Fibroblast of mammary gland (primary cell): ENCODE measurements at regions not wholly inside any gene's neighbourhood (a gene's known extent, or its start where the extent isn't known, plus 50 kb on each side); places are given as distances from the start of the nearest gene placed in this dataset.

Source experiments
- DNase-seq: peaks from one replicate; pipeline ENCODE4 v3.0.0-alpha.2; 2010; ENCODE audit warnings: low read depth
- H3K4me3 ChIP-seq: 2 replicates; pipeline ENCODE4 v1.5.1; 2011; ENCODE audit warnings: low read depth, mild to moderate bottlenecking, low read length, moderate library complexity; ENCODE audit not compliant: control insufficient read depth
- TF ChIP-seq, protein P1 (sequence below): conservative IDR thresholded peaks from 2 replicates; pipeline ENCODE4 v1.5.1; 2011; ENCODE audit warnings: low read depth, low read length, inconsistent platforms; ENCODE audit not compliant: control insufficient read depth, insufficient read depth

DNA sequence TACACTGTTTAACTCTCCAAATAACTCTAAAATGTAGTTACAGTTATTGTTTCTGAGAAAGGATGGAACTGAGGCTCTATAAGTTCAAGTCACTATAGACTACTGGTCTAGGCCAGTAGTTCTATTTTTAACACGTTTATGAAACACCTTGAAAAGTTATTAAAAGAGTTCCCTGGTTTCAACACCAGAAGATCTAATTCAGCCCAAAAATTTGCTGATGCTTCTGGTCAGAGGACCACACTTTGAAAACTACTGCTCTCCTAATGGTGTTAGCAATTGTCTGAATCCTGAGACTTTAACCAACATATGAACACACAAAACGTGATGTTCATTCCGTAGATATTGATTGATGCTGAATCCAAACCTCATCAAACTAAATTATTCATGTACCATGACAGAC is 658.6 kb upstream of the STEAP1 start:
- no peak overlapping the region for H3K4me3 ChIP-seq
- no peak for DNase-seq
- TF ChIP-seq, protein P1, sequence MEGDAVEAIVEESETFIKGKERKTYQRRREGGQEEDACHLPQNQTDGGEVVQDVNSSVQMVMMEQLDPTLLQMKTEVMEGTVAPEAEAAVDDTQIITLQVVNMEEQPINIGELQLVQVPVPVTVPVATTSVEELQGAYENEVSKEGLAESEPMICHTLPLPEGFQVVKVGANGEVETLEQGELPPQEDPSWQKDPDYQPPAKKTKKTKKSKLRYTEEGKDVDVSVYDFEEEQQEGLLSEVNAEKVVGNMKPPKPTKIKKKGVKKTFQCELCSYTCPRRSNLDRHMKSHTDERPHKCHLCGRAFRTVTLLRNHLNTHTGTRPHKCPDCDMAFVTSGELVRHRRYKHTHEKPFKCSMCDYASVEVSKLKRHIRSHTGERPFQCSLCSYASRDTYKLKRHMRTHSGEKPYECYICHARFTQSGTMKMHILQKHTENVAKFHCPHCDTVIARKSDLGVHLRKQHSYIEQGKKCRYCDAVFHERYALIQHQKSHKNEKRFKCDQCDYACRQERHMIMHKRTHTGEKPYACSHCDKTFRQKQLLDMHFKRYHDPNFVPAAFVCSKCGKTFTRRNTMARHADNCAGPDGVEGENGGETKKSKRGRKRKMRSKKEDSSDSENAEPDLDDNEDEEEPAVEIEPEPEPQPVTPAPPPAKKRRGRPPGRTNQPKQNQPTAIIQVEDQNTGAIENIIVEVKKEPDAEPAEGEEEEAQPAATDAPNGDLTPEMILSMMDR, result no peak

DNA sequence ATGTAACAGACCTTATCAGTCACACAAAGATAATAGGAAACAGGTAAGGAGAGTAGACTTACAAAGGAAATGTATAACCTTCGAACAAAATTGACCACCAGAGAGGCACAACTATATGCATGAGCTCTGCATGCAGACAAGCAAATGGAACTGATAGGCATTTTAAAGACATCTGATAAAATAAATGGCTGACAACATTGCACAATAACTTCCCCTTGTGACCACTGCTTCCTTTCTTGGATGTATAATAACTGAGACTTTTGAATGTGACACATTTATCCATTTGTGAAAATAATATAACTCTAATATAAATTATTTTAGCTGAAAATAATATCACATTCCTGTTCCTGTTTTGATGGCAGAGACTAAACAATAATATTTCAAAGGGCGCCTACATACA is 654.2 kb upstream of the STEAP1 start:
- no peak overlapping the region for H3K4me3 ChIP-seq
- DNase-seq, result no peak
- TF ChIP-seq, protein P1, result no peak

DNA sequence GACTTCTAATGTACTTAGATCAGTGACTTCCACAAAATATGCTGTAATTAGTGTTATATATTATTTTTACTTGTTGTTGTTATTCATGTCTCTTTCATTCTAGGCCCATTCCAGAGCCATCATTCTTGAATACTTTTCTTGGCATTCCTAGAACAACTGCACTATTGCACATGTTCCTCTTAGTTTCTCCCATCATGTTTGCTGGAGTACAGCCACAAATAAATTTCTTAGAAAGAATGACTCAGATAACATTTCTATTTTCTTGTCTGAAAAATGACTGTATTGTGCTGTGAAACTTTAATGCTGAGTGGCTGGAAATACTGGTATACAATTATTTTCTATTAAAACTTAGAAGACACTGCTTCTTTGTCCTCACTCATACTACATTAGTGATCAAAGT is 651.0 kb upstream of the STEAP1 start:
- TF ChIP-seq, protein P1, result no peak
- H3K4me3 ChIP-seq, result no peak overlapping the region
- no peak for DNase-seq

DNA sequence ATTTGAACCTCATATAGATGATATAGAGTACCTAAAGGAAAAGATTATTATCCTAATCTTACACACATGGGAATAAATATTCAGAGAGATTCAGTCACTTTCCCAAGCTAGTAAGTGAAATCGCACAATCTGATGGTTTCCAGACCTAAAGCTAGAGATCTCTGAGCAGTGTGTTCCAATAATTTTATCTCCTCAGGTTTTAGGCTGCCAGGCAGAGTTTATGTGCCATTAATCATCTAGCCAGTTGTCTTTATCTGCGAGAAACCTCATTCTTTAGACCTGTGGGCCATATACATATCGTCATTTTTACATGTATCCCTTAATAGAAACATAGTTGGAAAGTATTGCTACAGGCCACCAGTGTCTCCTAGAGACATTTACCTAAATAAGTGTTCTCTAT is 647.2 kb upstream of the STEAP1 start:
- TF ChIP-seq, protein P1, result no peak
- DNase-seq, result no peak
- no peak overlapping the region for H3K4me3 ChIP-seq

DNA sequence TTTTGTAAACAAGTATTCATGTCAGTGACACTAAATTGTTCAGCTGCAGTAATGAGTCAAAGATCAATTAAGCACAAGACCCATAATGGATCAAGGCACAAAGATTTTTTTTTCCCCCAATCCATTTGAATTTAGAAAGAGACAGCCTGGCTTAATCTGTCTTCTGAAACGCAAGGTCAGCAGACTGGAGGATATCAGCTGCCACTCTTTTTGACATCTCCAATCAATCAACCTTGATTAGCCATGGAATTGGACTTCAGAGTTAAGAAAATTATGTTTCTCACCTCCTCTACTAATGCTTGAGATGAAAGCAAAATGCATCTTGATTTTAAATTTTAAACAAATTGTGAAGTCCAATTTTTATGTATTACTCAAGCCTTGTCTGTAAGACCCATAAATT is 642.4 kb upstream of the STEAP1 start:
- TF ChIP-seq, protein P1, result no peak
- no peak for DNase-seq
- H3K4me3 ChIP-seq, result no peak overlapping the region

DNA sequence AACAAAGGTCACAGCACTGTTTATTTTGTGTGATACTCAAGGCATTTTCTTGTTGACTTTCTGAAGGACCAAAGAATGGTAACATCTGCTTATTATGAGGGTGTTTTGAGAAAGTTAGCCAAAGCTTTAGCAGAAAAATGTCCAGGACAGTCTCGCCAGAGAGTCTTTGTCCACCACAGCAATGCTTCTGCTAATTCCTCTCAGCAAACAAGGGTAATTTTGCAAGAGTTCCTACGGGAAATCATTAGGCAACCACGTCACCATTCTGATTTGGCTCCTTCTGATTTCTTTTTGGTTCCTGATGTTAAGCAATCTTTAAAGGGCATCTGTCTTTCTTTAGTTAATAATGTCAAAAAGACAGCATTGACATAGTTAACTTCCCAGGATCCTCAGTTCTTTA is 639.3 kb upstream of the STEAP1 start:
- DNase-seq, result peak; percentile 0
- TF ChIP-seq, protein P1, result no peak
- no peak overlapping the region for H3K4me3 ChIP-seq

DNA sequence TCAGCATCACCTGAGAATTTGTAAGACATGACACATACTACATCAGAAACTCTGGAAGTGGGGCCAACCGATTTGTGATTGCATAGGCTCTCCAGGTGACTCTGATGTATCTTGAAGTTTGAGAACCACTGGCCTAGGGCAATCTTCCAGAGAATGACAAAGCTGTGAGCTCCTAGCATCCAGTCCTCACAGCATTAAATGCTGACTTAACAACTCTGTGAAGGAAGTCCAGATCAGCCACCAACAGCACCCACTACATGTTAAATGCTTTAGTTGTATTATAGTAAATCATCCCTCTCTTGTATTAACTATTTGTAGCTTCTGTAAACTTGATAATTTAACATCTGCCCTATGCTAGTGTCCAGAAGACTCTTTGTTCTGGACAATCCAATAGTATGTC is 636.5 kb upstream of the STEAP1 start:
- H3K4me3 ChIP-seq, result no peak overlapping the region
- no peak for DNase-seq
- TF ChIP-seq, protein P1, result no peak
